ENCODE measurements at regions not wholly inside any gene's neighbourhood (a gene's known extent, or its start where the extent isn't known, plus 50 kb on each side); places are given as distances from the start of the nearest gene placed in this dataset.
"Not testable (repeated sequence)": the region's sequence is repeated elsewhere in the genome, so short reads cannot be mapped to it uniquely, and the experiment has no call there.

GRCh38 chr14:25699981-25700380, 650.0 kb upstream of the STXBP6 start:
- no peak for DNase-seq (ENCODE audit: low spot score in 2 of 2)
- FAIRE-seq = no peak

- no peak for FAIRE-seq
- DNase-seq (ENCODE audit: low spot score in 2 of 2) = no peak
Measured at GRCh38 chr14:25698111-25698510, 648.2 kb upstream of the STXBP6 start.

DNA sequence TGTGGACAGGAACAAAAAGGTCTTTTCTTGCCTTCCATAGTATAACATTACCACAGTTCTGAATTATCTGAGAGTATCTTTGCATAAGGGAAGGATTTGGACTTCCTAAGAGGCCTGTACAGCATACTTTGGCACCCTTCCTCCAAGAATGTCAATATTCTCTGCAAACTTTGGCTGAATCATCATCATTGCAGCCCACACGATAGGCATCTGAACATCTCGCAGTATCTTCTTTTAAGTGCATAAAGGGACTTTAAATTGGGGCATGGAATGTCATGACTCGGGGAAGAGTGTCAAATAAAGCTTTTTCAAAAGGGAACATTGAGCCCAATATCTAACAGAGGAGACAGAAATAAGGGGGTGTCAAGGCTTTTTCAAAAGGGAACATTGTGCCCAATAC, 646.2 kb upstream of the STXBP6 start:
- DNase-seq (ENCODE audit: low spot score in 2 of 2) = no peak
- FAIRE-seq = no peak

GRCh38 chr14:25685004-25685403, 635.1 kb upstream of the STXBP6 start:
- no peak for DNase-seq (ENCODE audit: low spot score in 2 of 2)
- no peak for FAIRE-seq

DNA sequence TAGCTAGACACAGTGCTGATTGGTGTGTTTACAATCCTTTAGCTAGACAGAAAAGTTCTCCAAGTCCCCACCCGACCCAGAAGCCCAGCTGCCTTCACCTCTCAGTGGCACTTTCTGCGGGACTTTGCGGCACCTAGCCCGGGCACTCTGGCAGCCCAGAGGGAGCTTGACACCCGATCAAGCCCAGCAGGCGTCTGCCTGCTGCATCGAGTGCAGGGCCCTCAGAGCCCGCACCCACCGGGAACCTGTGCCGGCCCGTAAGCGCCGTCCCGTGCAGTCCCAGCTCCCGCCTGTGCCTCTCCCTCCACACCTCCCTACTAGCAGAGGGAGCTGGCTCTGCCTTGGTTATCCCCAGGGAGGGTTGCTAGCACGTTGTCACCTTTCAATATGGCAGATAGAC, 631.0 kb upstream of the STXBP6 start:
- DNase-seq (ENCODE audit: low spot score in 2 of 2) (no peak), FAIRE-seq (no peak)

DNA sequence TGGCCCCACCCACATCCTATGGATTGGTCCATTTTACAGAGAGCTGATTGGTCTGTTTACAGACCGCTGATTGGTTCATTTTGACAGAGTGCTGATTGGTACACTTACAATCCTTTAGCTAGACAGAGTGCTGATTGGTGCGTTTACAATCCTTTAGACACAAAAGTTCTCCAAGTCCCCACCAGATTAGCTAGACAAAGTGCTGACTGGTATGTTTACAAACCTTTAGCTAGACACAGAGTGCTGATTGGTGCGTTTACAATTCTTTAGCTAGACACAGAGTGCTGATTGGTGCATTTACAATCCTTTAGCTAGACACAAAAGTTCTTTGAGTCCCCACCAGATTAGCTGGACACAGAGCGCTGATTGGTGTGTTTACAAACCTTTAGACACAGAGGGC, 630.6 kb upstream of the STXBP6 start:
- not testable (repeated sequence) for FAIRE-seq; DNase-seq (ENCODE audit: low spot score in 2 of 2)

GRCh38 chr14:25677111-25677510, 627.2 kb upstream of the STXBP6 start:
- no peak for DNase-seq (ENCODE audit: low spot score in 2 of 2)
- no peak for FAIRE-seq

- FAIRE-seq = no peak
Measured at GRCh38 chr14:25667387-25667786, 617.4 kb upstream of the STXBP6 start.

DNA sequence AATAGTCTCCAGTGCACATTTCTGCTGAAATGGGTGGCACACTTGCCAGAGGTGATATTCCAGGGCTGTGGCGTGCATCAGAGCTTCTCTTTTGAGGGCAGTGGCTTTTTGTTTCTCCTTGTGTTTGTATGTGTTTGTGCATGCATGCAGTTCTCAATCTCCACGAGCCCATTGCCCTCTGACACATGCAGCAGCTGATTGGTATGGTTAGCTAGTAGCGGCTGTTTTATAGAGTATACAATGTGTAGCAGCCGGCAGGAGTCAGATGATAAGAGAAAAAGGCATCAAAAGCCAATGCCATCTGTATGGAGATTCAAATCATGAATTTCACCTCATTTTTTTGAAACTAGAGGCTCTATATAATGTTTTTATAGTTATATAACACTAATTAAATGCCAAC, 616.9 kb upstream of the STXBP6 start:
- no peak for DNase-seq (ENCODE audit: low spot score in 2 of 2)
- FAIRE-seq = no peak

More at GRCh38 chr14:25667387-25667786, 617.4 kb upstream of the STXBP6 start:
- DNase-seq (ENCODE audit: low spot score in 2 of 2) = no peak

- FAIRE-seq (no peak), DNase-seq (ENCODE audit: low spot score in 2 of 2) (no peak)
Measured at GRCh38 chr14:25658988-25659387, 609.0 kb upstream of the STXBP6 start.

DNA sequence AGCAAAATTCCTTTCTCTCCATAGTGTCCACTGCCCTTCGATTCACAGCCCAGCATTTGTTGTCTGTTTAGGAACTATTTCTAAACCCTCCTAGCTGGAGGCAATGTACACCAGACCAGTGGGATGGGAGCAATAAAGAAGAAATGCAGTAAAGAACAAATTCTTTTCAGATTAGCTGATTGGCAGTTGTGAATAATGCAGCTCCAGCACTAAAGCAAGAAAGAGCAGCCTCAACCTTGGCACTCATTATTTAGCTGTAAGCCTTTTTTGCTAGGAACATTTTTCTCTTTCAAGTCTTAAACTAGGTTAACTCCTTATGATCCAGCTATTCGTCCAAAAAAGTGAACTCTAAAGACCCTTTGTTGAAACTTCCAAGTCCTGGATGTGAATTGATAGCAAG, 580.5 kb upstream of the STXBP6 start:
- no peak for DNase-seq (ENCODE audit: low spot score in 2 of 2)
- no peak for FAIRE-seq

- DNase-seq (ENCODE audit: low spot score in 2 of 2) (no peak), FAIRE-seq (no peak)
Measured at GRCh38 chr14:25628978-25629377, 579.0 kb upstream of the STXBP6 start.

GRCh38 chr14:25628390-25628789, 578.4 kb upstream of the STXBP6 start:
- FAIRE-seq (no peak), DNase-seq (ENCODE audit: low spot score in 2 of 2) (no peak)

- DNase-seq (ENCODE audit: low spot score in 2 of 2) (no peak), FAIRE-seq (no peak)
Measured at GRCh38 chr14:25626986-25627385, 577.0 kb upstream of the STXBP6 start.

DNA sequence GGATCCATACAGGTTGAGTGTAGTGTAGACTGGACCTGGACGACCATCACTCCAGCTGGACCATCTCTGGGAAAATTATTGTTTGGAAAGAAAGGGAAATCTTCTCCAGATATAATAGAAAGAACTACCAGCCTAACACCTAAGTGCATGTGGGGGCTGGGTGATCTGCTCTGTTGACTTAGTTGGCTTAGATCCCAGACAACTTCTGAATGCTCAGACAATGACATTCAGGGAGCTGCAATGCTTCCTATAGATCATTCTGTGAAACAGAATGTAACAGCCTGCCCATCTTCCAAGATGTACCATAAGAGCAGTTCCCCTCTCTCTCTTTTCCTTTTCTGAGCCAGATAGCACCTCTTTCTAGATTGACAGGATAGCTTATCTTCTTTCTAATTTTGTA, 572.8 kb upstream of the STXBP6 start:
- DNase-seq (ENCODE audit: low spot score in 2 of 2) = no peak
- FAIRE-seq = no peak

DNA sequence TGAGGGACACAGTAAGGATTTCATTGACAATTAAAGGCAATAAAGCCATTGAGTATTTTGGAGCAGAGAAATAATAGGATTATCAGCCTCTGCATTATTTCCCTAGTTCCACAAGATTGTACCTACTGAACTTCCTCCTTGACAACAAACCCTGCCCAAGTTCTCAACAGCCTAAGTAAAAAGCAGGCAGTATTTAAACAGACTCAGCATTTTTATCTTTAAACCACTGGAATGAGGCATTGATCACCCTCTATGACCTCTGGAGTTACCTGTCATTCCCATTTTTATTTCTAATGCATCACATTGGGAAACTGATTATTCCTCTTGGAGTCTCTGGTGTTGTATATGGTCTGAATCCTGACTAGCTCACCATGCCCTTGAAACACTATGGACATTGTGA, 570.6 kb upstream of the STXBP6 start:
- FAIRE-seq = no peak
- DNase-seq (ENCODE audit: low spot score in 2 of 2) = no peak

DNA sequence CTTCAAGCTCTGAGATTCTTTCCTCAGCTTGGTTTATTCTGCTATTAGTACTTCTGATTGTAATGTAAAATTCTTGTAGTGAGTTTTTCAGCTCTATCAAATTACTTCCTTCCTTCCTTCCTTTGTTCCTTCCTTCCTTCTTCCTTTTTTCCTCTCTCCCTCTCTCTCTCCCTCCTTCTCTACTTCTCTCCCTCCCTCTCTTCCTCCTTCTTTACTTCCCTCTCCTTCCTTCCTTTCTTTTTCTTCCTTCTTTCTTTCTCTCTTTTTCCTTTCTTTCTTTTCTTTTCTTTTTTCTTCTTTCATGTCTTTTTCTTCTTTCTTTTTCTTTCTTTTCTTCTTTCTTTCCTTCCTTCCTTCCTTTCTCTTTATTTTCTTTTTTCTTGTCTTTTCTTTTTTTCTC, 565.2 kb upstream of the STXBP6 start:
- DNase-seq (ENCODE audit: low spot score in 2 of 2) (no peak), FAIRE-seq (no peak)

DNA sequence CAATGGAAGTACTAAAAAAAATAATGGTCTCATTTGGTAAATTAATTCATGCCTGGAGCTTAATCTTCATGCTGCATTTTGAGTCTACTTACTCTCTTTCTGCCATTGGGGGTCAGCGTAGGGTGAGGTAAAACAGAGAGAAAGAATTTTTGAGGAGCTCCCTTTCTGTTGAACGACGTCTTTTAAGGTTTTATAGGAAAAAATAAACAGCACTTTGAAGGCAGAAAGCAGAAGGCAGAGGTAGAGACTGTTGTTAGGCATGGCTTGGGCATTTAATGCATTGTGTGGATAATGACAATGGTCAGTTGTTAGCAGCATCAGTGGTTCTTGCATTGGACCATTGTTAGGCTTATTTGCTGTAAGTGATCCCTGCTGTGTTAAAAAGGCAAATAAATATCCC, 557.2 kb upstream of the STXBP6 start:
- FAIRE-seq (no peak), DNase-seq (ENCODE audit: low spot score in 2 of 2) (no peak)

DNA sequence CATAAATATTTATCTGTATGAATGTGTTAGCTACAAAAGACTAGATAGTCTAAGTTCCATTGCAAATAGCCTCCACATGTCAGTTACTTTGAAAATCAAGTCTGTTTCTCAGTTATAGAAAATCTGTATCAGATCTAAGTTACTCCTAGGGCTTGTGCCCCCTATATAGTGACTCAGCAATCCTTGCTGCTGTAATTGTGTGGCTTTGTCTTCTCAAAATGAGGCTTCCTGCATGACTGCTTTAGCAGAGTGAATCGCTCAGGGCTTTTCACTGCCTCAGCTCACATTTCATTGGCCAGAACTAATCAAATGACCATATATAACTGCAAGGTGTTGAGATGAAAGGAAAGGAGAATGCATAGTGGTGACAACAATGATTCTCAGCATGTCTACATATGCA, 552.2 kb upstream of the STXBP6 start:
- DNase-seq (ENCODE audit: low spot score in 2 of 2) (no peak), FAIRE-seq (no peak)

GRCh38 chr14:25588751-25589150, 538.8 kb upstream of the STXBP6 start:
- no peak for FAIRE-seq
- DNase-seq (ENCODE audit: low spot score in 2 of 2) = no peak

GRCh38 chr14:25574628-25575325, 524.8 kb upstream of the STXBP6 start:
- no peak for DNase-seq (ENCODE audit: low spot score in 2 of 2)
- FAIRE-seq = no peak

- FAIRE-seq = no peak
- no peak for DNase-seq (ENCODE audit: low spot score in 2 of 2)
Measured at GRCh38 chr14:25570483-25570882, 520.5 kb upstream of the STXBP6 start.

GRCh38 chr14:25557466-25557865, 507.5 kb upstream of the STXBP6 start:
- FAIRE-seq = no peak

More at GRCh38 chr14:25557466-25557865, 507.5 kb upstream of the STXBP6 start:
- DNase-seq (ENCODE audit: low spot score in 2 of 2) = no peak
